SU-DHL-6 (cell line): ENCODE measurements at regions not wholly inside any gene's neighbourhood (a gene's known extent, or its start where the extent isn't known, plus 50 kb on each side); places are given as distances from the start of the nearest gene placed in this dataset.

Experiments used
- H2AFZ ChIP-seq: fragments of 200-600 bp; sonication (generic); 2 replicates; pipeline ENCODE4 v1.6.1; 2014; ENCODE audit warnings: low read depth, mild to moderate bottlenecking, moderate library complexity, mixed read lengths, antibody characterized with exemption, low read length; ENCODE audit not compliant: severe bottlenecking
- H3F3A ChIP-seq: fragments of 200-600 bp; shearing (Covaris generic); 2 replicates; pipeline ENCODE4 v1.6.0; 2016; ENCODE audit warnings: antibody characterized with exemption, mild to moderate bottlenecking; ENCODE audit not compliant: insufficient read depth
- H3K27ac ChIP-seq: fragments of 200-600 bp; sonication (generic); 2 replicates; pipeline ENCODE4 v1.5.1; 2016; ENCODE audit warnings: low read depth, mild to moderate bottlenecking, low read length, moderate library complexity, mixed read lengths
- H3K27me3 ChIP-seq: fragments of 200-600 bp; sonication (generic), shearing (Covaris generic); 2 replicates; pipeline ENCODE4 v1.6.0; 2014; ENCODE audit warnings: mild to moderate bottlenecking, low read length
- H3K36me3 ChIP-seq: fragments of 200-600 bp; sonication (generic); 2 replicates; pipeline ENCODE4 v1.6.1; 2014; ENCODE audit warnings: mild to moderate bottlenecking, low read length, mixed read lengths
- H3K4me2 ChIP-seq: fragments of 300-600, 200-600 bp; shearing (Covaris generic), sonication (generic); 2 replicates; pipeline ENCODE4 v1.6.0; 2014; ENCODE audit warnings: low read length, low read depth, mild to moderate bottlenecking; ENCODE audit not compliant: poor library complexity, severe bottlenecking
- H3K4me3 ChIP-seq: fragments of 200-600 bp; sonication (generic); 2 replicates; pipeline ENCODE4 v1.5.1; 2014; ENCODE audit warnings: antibody characterized with exemption, low read length, mild to moderate bottlenecking, mixed read lengths; ENCODE audit not compliant: insufficient read depth, poor library complexity, severe bottlenecking
- H3K79me2 ChIP-seq: fragments of 200-600 bp; sonication (generic); 2 replicates; pipeline ENCODE4 v1.6.1; 2014; ENCODE audit warnings: mild to moderate bottlenecking, low read length, moderate library complexity; ENCODE audit not compliant: insufficient read depth
- H3K9ac ChIP-seq: fragments of 200-600 bp; sonication (generic); 2 replicates; pipeline ENCODE4 v1.7.0; 2014; ENCODE audit warnings: mild to moderate bottlenecking, low read length
- H3K9me2 ChIP-seq: fragments of 200-600 bp; sonication (generic); replicated peaks from 2 replicates; pipeline ENCODE4 v1.6.1; 2014; ENCODE audit warnings: low read length; ENCODE audit not compliant: insufficient read depth
- H3K9me3 ChIP-seq: fragments of 200-600 bp; sonication (generic); 2 replicates; pipeline ENCODE4 v1.6.1; 2014; ENCODE audit warnings: low read length, mixed read lengths; ENCODE audit not compliant: insufficient read depth
- H4K20me1 ChIP-seq: fragments of 200-600 bp; sonication (generic); 2 replicates; pipeline ENCODE4 v1.6.1; 2014; ENCODE audit warnings: low read depth, mild to moderate bottlenecking, antibody characterized with exemption, low read length, moderate library complexity, mixed read lengths
- EZH2phosphoT487 ChIP-seq: fragments of 200-600 bp; sonication (generic), shearing (Covaris generic); conservative IDR thresholded peaks from 2 replicates; pipeline ENCODE4 v1.6.1; 2018; ENCODE audit warnings: mild to moderate bottlenecking, antibody characterized with exemption, low read length, moderate library complexity, mixed read lengths
- TF ChIP-seq, protein P1 (sequence below): fragments of 200-600 bp; sonication (generic); IDR thresholded peaks from one replicate; pipeline ENCODE4 v1.5.1; 2017; ENCODE audit warnings: antibody characterized with exemption, mild to moderate bottlenecking, low read length, moderate library complexity; ENCODE audit not compliant: insufficient read depth, poor library complexity, severe bottlenecking

DNA sequence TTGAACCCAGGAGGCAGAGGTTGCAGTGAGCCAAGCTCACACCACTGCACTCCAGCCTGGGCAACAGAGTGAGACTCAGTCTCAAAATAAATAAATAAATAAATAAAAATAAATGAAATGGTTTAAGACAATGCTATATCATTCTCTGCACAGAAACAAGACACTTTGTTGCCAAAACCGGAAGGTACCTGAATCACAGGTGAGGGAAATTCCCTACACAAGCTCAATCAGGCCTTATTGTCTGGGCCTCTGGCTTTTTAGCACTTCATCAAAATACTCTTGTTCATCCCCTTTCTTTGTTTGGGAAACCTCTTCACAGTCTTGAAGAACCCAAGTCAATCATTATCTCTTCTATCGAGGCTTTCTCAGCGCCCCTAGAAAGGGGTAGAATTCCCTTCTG is 166.1 kb upstream of the NPSR1 start:
- no peaks in the 10 kb centered on the region for H3K79me2 ChIP-seq
- no peak for TF ChIP-seq EZH2phosphoT487
- TF ChIP-seq, protein P1, sequence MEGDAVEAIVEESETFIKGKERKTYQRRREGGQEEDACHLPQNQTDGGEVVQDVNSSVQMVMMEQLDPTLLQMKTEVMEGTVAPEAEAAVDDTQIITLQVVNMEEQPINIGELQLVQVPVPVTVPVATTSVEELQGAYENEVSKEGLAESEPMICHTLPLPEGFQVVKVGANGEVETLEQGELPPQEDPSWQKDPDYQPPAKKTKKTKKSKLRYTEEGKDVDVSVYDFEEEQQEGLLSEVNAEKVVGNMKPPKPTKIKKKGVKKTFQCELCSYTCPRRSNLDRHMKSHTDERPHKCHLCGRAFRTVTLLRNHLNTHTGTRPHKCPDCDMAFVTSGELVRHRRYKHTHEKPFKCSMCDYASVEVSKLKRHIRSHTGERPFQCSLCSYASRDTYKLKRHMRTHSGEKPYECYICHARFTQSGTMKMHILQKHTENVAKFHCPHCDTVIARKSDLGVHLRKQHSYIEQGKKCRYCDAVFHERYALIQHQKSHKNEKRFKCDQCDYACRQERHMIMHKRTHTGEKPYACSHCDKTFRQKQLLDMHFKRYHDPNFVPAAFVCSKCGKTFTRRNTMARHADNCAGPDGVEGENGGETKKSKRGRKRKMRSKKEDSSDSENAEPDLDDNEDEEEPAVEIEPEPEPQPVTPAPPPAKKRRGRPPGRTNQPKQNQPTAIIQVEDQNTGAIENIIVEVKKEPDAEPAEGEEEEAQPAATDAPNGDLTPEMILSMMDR: no peak
- no peak overlapping the region for H3K27ac ChIP-seq
- H3K9me3 ChIP-seq: no peaks in the 10 kb centered on the region
- H2AFZ ChIP-seq: no peak overlapping the region
- H3F3A ChIP-seq: no peaks in the 10 kb centered on the region
- no peak overlapping the region for H3K4me3 ChIP-seq
- H3K9me2 ChIP-seq: no peaks in the 10 kb centered on the region
- no peaks in the 10 kb centered on the region for H3K36me3 ChIP-seq
- no peak overlapping the region for H3K4me2 ChIP-seq
- H3K27me3 ChIP-seq: 0 out of 2 replicates have a peak, but pooled peaks cover 2% of the 10 kb centered on the region
- H4K20me1 ChIP-seq: no peaks in the 10 kb centered on the region
- no peak overlapping the region for H3K9ac ChIP-seq

DNA sequence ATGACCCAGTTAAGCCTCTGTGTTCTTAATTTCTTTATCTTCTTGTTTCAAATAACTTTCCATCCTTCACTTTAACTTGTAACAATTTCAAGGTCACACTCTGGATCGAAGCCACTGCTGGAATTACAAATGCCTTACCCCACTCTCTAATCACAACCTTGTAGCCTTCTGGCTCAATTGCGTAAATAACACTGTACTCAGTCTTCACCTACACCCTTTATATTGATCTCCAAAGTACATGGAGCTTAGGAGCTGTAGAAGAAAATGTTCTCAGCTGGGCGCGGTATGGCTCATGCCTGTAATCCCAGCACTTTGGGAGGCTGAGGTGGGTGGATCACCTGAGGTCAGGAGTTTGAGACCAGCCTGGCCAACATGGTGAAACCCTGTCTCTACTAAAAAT is 164.3 kb upstream of the NPSR1 start:
- Histone ChIP-seq H3K27ac (no peak overlapping the region), H2AFZ (no peak overlapping the region), H3F3A (no peaks in the 10 kb centered on the region), H3K4me2 (no peak overlapping the region), H3K36me3 (no peaks in the 10 kb centered on the region), H3K9ac (no peak overlapping the region), H3K9me3 (no peaks in the 10 kb centered on the region), H3K79me2 (no peaks in the 10 kb centered on the region), H3K27me3 (0 out of 2 replicates have a peak, but pooled peaks cover 2% of the 10 kb centered on the region), H3K9me2 (no peaks in the 10 kb centered on the region), H3K4me3 (no peak overlapping the region), H4K20me1 (no peaks in the 10 kb centered on the region)
- TF ChIP-seq, protein P1: no peak

DNA sequence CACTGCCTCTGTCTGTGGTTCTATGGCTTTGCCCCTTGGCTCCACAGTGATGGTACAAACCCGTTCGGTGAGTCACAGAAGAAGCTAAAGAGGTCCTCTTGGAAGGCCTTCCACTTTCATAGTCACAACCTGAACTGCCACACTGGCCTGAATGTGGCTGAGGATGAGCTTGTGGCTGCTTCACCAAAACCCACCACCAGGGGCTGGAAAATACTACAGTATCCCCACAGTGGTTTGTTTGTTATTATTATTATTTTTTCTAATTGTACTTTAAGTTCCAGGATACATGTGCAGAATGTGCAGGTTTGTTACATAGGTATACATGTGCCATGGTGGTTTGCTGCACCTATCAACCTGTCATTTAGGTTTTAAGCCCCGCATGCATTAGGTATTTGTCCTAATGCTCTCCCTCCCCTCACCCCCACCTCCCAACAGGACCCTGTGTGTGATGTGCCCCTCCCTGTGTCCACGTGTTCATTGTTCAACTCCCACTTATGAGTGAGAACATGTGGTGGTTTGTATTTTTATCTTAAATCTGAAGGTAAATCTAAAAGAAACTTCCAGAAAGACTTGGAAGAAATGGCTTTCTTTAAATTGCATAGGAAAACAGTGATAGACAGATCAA is 160.8 kb upstream of the NPSR1 start:
- Histone ChIP-seq H3K9ac (no peak overlapping the region), H3K9me3 (no peaks in the 10 kb centered on the region), H3K4me2 (no peak overlapping the region), H4K20me1 (no peaks in the 10 kb centered on the region), H3K36me3 (no peaks in the 10 kb centered on the region), H2AFZ (no peak overlapping the region), H3K79me2 (no peaks in the 10 kb centered on the region), H3F3A (no peaks in the 10 kb centered on the region), H3K4me3 (no peak overlapping the region), H3K9me2 (no peaks in the 10 kb centered on the region), H3K27ac (no peak overlapping the region), H3K27me3 (0 out of 2 replicates have a peak, but pooled peaks cover 2% of the 10 kb centered on the region)
- TF ChIP-seq EZH2phosphoT487: no peak
- TF ChIP-seq, protein P1: peak; percentile 18
